ENCODE measurements at regions not wholly inside any gene's neighbourhood (a gene's known extent, or its start where the extent isn't known, plus 50 kb on each side); places are given as distances from the start of the nearest gene placed in this dataset.
"Not testable (repeated sequence)": the region's sequence is repeated elsewhere in the genome, so short reads cannot be mapped to it uniquely, and the experiment has no call there.

GRCh38 chr12:60501124-60501729 is 905.4 kb downstream of the SLC16A7 start:
- DNase-seq (ENCODE audit: low spot score) = no peak

DNA sequence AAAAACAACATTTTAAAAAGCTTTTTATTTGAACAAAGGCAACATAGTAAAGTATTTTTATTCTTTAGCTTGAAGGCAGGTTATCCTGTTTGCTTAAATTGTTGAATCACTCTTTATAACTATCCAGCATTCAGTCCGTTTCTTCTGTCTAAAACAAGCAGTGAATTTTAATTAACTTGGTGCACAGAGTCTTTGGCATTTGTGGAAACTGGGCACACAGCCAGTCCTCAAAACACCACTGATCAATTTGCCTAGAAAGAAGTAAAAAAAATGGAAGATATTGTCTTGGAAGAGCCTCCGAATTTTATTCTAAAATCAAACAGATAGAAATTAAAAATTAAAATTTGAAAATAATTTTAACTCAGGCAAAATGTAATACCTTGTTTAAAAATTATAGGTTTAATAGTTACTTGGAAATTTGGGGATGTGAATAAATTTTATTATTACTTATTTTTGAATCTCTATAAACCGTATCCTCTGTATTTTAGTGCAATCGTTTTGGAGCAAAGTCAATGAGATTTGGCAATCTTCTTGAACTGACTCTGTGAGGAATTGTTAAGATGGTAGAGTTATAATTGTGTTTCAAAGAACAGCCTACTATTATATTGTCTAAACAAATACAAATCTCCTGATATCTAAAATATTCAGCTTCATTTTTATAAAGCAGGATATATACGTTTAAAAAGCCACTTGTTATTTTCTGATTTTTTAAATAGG is 927.0 kb downstream of the SLC16A7 start:
- no peak for DNase-seq (ENCODE audit: low spot score)

- no peak for DNase-seq (ENCODE audit: low spot score)
These were observed 933.4 kb downstream of the SLC16A7 start for GRCh38 chr12:60529261-60529660.

GRCh38 chr12:60529723-60530122 is 933.9 kb downstream of the SLC16A7 start:
- no peak for DNase-seq (ENCODE audit: low spot score)

DNA sequence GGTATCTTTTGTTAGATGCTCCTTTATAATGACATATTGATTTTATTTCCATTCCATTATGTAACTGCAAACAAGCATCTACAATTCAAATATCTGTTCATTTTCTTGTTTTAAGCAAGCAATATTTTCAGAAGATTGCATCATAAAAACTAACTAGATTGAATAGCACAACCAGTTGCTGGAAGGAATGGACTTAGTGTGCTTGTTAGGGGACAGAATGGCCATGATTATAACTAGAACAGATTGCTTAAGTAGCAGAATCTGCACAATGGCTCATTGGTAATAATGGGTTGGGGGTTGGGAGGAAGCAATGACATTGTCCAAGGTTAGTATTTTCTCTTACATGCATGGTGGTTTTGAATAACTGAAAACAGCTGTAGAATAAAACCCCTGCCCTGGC is 939.5 kb downstream of the SLC16A7 start:
- no peak for DNase-seq (ENCODE audit: low spot score)

- no peak for DNase-seq (ENCODE audit: low spot score)
These were observed 943.8 kb downstream of the SLC16A7 start for GRCh38 chr12:60539592-60539991.

GRCh38 chr12:60568914-60569313 is 973.1 kb downstream of the SLC16A7 start:
- DNase-seq (ENCODE audit: low spot score) = no peak

GRCh38 chr12:60577607-60578006 is 981.8 kb downstream of the SLC16A7 start:
- DNase-seq (ENCODE audit: low spot score) = no peak

DNA sequence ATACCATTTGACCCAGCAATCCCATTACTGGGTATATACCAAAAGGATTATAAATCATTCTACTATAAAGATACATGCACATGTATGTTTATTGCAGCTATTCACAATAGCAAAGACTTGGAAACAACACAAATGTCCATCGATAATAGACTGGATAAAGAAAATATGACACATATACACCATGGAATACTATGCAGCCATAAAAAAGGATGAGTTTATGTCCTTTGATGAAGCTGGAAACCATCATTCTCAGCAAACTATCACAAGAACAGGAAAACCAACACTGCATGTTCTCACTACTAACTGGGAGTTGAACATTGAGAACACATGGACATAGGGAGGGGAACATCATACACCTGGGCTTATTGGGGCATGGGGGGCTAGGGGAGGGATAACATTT is 991.8 kb downstream of the SLC16A7 start:
- DNase-seq (ENCODE audit: low spot score) = not testable (repeated sequence)

- no peak for DNase-seq (ENCODE audit: low spot score)
These were observed 998.3 kb downstream of the SLC16A7 start for GRCh38 chr12:60594035-60594711.

GRCh38 chr12:60602601-60603000 is 1006.8 kb downstream of the SLC16A7 start:
- DNase-seq (ENCODE audit: low spot score) = no peak

DNA sequence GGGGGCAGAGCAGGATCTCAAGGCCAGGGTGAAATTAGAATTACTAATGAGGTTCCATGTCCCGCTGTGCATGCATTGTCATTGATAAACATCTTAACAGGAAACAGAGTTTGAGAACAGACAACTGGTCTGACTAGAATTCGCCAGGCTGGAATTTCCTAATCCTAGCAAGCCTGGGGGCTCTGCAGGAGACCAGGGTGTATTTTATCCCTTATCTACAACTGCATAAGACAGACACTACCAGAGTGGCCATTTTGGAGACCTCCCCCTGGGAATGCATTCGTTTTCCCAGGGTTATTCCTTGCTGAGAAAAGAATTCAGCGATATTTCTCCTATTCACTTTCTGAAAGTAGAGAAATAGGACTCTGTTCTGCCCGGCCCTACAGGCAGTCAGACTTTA is 1007.6 kb downstream of the SLC16A7 start:
- not testable (repeated sequence) for DNase-seq (ENCODE audit: low spot score)

- no peak for DNase-seq (ENCODE audit: low spot score)
These were observed 1020.6 kb downstream of the SLC16A7 start for GRCh38 chr12:60616400-60616799.

DNA sequence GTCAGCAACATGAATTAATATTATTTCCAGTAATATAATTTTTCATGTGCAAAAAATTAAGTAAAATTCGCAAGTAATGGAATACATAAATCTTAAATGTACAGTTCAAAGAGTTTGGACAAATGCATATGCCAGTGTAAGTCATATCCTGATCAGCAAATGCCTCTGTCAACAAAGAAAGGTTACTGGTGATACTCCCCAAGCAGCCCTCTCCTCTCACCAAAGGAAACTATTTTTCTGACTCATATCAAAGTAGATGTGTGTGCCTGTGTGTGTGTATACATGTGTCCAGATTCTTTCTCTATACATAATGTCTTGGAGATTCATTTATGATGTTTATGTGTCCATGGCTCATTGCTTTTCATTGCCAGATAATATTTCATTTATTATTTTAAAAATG is 1035.0 kb downstream of the SLC16A7 start:
- DNase-seq (ENCODE audit: low spot score) = no peak

- DNase-seq (ENCODE audit: low spot score) = no peak
These were observed 1048.2 kb downstream of the SLC16A7 start for GRCh38 chr12:60644076-60644475.

DNA sequence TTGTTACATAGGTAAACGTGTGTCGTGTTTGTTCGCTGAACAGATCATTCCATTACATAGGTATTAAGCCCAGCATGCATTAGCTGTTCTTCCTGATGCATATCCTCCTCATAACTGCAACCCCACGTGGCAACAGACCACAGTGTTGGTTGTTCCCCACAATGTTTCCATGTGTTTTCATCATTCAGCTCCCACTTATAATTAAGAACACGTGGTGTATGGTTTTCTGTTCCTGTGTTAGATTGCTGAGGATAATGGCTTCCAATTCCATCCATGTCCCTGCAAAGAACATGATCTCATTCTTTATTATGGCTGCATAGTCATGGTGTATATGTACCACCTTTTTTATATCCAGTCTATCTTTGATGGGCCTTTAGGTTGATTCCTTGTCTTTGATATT is 1071.1 kb downstream of the SLC16A7 start:
- DNase-seq (ENCODE audit: low spot score) = no peak

GRCh38 chr12:60672949-60673348 is 1077.1 kb downstream of the SLC16A7 start:
- DNase-seq (ENCODE audit: low spot score) = no peak

DNA sequence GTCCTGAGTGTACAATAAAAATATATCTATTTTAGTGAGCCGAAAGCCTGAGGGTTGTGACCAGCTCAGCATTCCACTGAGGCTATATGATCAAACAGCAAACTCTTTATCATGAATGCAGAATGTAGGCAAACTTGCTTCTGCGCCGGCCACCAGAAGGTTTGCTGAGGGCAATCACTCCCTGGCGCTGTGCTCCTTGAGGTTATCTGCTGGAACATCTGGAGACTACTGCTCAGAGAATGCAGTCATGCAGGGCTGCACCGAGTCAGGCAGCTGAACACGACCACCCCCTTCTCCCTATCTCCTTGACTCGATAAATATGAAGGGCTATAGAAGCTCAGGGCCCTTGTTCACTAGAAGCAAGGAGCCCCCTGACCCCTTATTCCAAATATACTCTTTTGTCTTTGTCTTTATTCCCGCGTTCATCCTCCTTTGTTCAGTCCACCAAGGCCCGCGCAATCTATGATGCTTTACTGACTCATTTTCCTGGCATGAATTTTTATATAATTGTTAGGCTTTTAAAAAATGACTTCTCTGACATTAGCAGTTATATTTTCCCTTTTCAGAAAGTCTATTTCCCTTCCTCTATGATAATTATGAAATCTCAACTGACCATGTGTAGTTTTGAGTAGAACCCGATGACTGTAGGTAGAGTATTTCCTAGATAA is 1089.3 kb downstream of the SLC16A7 start:
- DNase-seq (ENCODE audit: low spot score) = no peak

- no peak for DNase-seq (ENCODE audit: low spot score)
These were observed 1093.3 kb downstream of the SLC16A7 start for GRCh38 chr12:60689137-60689536.

GRCh38 chr12:60693019-60693626 is 1097.3 kb downstream of the SLC16A7 start:
- DNase-seq (ENCODE audit: low spot score) = no peak

GRCh38 chr12:60704171-60704914 is 1108.5 kb downstream of the SLC16A7 start:
- no peak for DNase-seq (ENCODE audit: low spot score)

GRCh38 chr12:60710246-60710645 is 1114.4 kb downstream of the SLC16A7 start:
- no peak for DNase-seq (ENCODE audit: low spot score)

All from kidney tubule cell (primary cell).